HG03159 (cell line): ENCODE measurements at regions not wholly inside any gene's neighbourhood (a gene's known extent, or its start where the extent isn't known, plus 50 kb on each side); places are given as distances from the start of the nearest gene placed in this dataset.

Source experiments
- ATAC-seq: cut with Tn5 transposase; IDR thresholded peaks from one replicate; pipeline ENCODE4 v1.9.1; 2021; ENCODE audit warnings: mild to moderate bottlenecking, moderate library complexity; ENCODE audit not compliant: unreplicated experiment

- no peak for ATAC-seq
Observed at GRCh38 chr1:83110156-83110555, 888.8 kb downstream of the TTLL7 start.

- no peak for ATAC-seq
Observed at GRCh38 chr1:83109692-83110091, 889.2 kb downstream of the TTLL7 start.

GRCh38 chr1:83104558-83104957 is 894.4 kb downstream of the TTLL7 start:
- no peak for ATAC-seq

GRCh38 chr1:83103341-83103740 is 895.6 kb downstream of the TTLL7 start:
- ATAC-seq = no peak

GRCh38 chr1:83102630-83103071 is 896.3 kb downstream of the TTLL7 start:
- ATAC-seq = no peak

GRCh38 chr1:83101406-83101805 is 897.5 kb downstream of the TTLL7 start:
- ATAC-seq = no peak

GRCh38 chr1:83100133-83100532 is 898.8 kb downstream of the TTLL7 start:
- ATAC-seq = no peak

- no peak for ATAC-seq
Observed at GRCh38 chr1:83098791-83099190, 900.1 kb downstream of the TTLL7 start.

GRCh38 chr1:83098131-83098530 is 900.8 kb downstream of the TTLL7 start:
- ATAC-seq = no peak

- ATAC-seq = no peak
Observed at GRCh38 chr1:83097715-83098114, 901.2 kb downstream of the TTLL7 start.

- no peak for ATAC-seq
Observed at GRCh38 chr1:83095570-83095969, 903.4 kb downstream of the TTLL7 start.

GRCh38 chr1:83090195-83090594 is 908.7 kb downstream of the TTLL7 start:
- no peak for ATAC-seq

- ATAC-seq = no peak
Observed at GRCh38 chr1:83087851-83088250, 911.1 kb downstream of the TTLL7 start.

GRCh38 chr1:83086986-83087512 is 911.9 kb downstream of the TTLL7 start:
- no peak for ATAC-seq

GRCh38 chr1:83086346-83086745 is 912.6 kb downstream of the TTLL7 start:
- no peak for ATAC-seq

GRCh38 chr1:83083589-83084224 is 915.2 kb downstream of the TTLL7 start:
- no peak for ATAC-seq

- no peak for ATAC-seq
Observed at GRCh38 chr1:83077411-83077810, 921.5 kb downstream of the TTLL7 start.

- no peak for ATAC-seq
Observed at GRCh38 chr1:83075107-83075506, 923.8 kb downstream of the TTLL7 start.

GRCh38 chr1:83067954-83068353 is 931.0 kb downstream of the TTLL7 start:
- ATAC-seq = no peak

GRCh38 chr1:83065952-83066727 is 932.8 kb downstream of the TTLL7 start:
- ATAC-seq = no peak

GRCh38 chr1:83064589-83065242 is 934.2 kb downstream of the TTLL7 start:
- ATAC-seq = no peak
